ENCODE measurements at regions not wholly inside any gene's neighbourhood (a gene's known extent, or its start where the extent isn't known, plus 50 kb on each side); places are given as distances from the start of the nearest gene placed in this dataset.

DNA sequence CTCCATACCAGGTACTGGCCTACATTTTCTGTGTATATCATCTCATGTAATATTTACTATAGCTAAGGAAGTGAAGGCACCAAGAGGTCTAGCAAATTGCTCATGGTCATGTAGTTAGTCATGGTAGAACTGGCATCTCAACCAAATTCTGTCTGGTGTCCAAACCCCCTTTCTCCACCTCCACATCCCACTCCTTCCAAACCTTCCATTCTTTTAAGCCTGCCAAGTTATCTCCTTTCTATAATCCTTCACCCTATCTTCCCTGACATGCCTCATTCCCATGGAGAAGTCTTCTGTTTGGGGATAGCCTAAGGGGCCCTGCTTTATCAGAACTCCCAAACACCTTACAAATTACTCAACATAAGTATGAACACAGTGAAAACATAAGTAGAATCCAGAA is 196.2 kb upstream of the HMGA2 start:
- DNase-seq (ENCODE audit: low spot score): no peak

DNA sequence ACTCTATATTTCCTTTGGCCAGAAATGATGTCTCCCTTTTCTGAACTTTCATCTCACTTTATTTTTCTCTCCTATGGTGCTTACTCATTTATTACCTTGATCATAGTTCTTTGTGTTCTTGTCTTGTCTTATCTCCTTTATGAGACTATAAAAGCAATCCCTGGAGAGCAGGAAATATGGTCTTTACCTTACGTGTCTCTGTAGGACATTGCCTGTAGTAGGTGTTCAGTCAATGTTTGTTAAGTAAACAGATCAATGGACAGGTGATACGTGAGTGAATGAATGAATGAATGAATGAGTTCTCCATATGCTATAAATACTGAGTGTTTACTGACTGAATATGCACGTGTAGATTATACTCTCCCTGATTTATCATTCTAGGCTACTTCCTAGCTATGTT is 193.7 kb upstream of the HMGA2 start:
- no peak for DNase-seq (ENCODE audit: low spot score)

DNA sequence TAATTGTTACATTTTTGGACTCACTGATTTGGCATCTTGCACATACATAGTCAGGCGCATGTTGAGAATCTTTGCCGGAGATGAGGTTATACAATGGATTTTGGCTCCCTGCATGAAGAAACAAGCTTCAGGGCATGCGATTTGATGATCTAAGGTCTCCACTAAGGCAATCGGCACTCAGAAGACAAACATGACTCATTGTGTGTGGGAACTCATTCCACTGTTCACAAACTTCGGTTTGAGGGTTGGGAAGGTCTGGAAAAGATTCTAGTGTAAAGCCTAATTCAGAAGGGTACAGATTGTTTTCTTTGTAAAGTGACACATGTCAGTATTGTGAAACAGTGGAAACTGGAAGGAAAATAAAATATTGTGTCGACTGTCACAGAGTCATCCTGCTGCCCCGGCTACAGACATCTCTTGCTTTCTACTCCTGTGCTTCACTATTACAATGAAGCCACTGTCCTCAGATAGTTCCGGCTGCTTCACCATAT is 192.6 kb upstream of the HMGA2 start:
- no peak for DNase-seq (ENCODE audit: low spot score)

DNA sequence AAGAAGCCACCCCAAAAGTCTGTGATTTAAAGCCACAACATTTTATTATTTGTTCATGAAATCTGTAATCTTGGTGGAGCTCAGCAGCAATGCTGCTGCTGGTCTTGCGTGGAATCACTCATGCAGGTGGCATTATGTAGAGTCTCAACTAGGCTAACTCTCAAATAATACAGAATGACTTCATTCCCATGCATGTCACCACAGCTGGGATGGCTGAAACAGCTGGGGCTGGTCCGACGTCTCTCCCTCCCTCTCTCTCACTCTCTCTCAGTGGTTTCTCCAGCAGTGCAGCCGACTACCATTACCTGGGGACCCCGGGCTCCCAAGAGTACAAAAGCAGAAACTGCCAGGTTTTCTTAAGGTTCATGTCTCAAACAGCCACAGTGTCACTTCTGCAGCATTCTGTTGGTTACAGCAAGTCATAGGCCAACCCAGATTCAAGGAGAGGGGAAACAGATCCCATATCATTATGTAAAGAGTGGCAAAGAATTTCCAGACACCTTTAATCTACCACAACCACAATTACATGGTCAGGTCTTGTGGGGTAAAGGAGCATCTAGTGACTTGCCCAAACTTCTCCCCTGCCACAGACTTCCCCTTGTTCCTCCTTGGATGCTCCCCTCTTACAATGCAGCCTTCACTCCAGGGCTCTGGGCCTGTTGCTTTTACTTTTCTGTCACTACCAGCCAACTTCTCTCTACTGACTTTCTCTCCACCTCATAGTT is 192.0 kb upstream of the HMGA2 start:
- no peak for DNase-seq (ENCODE audit: low spot score)

DNA sequence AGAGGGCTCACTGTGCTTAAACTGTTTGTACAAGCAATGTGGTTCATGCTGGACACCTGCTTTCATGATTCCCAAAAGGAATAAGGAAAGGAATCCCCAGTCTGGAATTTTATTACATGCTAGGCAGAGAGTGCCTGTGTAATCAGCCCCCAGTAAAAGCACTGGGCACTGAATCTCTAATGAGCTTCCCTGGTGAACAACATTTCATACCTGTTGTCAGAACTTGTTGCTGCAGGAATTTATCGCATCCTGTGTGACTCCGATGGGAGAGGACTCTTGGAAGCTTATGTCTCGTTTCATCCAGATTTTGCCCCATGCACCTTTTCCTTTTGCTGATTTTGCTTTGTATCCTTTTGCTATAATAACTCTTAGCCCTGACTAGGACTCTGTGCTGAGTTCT is 190.2 kb upstream of the HMGA2 start:
- DNase-seq (ENCODE audit: low spot score): no peak

DNA sequence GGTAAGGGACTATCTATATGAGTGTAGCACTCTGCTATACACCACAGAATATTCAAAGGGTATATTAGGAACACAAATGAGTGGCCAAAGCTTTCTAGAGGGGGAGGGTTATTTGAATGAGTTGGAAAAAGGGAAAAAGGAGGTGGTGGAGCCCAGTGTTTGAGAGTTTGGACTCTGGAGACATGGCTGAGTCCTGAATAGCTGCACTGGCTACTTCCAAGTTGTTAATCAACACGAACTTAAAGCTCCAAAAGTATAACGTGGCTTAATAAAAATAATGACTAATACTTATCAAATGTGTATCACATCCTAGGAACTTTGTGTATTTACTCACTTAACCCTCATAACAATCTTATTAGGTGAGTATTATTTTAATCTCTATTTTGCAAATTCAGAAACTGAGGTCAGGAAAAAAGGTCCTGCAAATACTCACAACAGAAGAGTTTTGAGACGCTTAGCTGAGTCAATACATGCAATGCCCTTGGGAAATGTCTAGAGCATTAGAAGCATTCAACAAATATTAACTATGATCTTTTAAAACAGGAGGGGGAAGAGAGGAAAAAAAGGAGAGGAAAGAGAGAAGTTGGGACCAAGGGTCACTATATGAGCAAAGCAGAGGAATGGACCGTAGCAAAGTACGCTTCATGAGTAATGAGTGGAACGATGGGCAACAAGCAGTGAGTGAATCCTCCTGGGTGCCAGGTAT is 189.5 kb upstream of the HMGA2 start:
- no peak for DNase-seq (ENCODE audit: low spot score)

DNA sequence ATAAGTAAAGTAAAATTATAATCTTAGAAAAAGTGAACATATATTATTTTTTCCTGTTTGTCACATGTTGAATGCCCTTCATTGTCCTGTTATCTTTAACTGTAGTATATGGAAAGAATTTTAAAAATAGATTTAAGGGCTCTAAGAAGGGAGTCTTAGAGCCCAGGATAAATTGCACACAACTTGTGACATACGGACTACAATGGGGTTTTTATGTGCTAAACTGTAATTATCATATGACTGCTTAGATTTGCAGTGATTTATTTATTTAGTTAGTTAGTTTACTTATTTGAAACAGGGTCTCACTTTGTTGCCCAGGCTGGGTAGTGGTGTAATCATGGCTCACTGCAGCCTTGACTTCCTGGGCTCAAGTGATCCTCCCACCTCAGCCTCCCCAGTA is 187.8 kb upstream of the HMGA2 start:
- DNase-seq (ENCODE audit: low spot score): no peak

DNA sequence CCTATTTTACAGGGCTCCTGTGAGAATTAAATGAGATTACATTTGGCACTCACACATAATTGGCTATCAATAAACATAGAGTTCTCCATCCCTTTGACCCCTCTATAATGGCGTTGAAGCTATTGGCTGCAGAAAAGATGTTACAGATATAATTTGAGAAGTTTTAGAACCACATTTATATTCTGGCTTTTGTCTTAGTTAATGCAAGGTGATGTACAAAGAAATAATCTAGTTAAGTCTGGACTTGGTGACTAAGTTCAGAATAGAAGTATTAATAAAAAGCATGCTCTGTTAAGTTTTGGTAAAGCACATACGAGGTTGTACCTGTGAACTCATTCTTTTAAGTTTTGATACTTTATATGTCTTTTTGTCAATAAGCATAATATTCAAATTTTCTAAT is 187.1 kb upstream of the HMGA2 start:
- no peak for DNase-seq (ENCODE audit: low spot score)

DNA sequence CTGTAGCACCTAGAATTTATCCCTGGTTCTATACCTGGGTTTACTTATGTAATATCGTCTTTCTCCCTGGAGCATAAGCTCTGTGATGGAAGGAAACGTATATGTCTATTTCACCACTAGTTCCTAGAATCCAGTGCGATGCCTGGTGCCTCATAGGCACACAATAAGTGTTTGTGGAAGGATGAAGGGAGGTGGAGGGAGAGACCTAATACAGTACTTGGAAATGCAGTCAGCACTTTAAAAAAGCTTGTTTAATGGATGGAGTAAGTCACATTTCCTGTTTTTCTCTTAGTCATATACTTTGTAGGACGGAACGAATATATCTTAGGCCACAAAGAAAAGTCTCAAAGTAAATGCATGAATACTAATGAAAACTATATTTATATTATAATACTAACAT is 186.5 kb upstream of the HMGA2 start:
- no peak for DNase-seq (ENCODE audit: low spot score)

DNA sequence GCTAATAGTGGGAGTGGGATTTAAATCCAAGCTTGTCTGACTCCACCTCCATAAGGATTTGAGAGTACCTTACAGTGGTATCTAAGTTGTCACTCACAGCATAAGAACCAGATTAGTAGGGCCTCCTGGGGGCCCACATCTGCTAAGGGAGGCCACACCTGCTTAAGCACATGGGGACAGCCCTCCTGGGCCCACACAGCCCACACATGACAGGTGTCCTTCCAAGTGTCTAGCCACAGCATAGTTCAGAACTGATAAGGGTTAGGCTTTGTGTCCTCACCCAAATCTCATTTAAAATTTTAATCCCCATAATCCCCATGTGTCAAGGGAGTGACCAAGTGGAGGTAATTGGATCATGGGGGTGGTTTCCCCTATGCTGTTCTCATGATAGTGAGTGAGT is 186.0 kb upstream of the HMGA2 start:
- no peak for DNase-seq (ENCODE audit: low spot score)

DNA sequence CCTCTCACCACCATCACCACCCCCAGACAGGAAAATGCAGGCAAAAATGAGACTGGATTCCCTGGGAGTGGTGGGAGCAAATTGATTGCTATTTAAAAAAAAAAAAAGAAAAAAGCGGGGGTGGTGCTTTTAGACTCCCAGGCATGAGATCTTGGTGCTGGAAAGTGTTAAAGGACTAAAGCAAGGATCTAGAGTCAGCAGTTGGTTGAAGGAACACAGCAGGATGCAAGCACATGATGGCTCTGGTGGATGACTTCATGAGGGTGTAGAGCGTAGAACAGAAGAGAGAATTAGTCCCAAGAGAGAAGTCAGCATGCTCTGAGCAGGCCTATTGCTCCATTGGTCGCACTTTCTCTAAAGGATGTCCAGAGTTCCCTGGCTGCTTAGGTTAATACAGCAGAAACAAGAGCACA is 183.8 kb upstream of the HMGA2 start:
- DNase-seq (ENCODE audit: low spot score): no peak

DNA sequence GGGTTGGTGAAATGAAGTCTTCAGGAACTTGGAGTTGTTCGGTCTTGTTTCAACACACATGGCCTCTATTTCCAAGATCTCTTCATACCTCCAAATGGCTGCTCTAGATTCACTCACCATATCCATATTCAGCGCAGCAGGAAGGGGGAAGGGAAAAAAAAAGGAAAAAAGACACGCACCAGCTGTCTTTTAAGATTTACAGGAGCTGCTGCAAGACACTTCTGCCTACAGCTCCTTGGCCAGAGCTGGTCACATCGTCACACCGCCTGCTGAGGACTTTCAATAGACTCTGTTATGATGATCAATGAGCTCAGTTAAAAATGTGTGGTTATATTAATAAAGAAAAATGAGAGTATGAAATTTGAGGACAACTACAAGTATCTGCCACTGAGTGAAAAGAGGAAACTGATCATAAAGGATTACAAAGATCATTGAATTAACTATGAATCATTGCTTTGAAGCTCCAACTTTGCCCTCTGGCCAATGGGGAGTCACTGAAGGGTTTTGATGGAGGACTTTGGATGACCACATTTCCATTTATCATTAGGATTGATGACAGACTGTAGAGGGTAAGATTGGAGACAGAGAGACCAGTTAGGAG is 182.1 kb upstream of the HMGA2 start:
- no peak for DNase-seq (ENCODE audit: low spot score)

DNA sequence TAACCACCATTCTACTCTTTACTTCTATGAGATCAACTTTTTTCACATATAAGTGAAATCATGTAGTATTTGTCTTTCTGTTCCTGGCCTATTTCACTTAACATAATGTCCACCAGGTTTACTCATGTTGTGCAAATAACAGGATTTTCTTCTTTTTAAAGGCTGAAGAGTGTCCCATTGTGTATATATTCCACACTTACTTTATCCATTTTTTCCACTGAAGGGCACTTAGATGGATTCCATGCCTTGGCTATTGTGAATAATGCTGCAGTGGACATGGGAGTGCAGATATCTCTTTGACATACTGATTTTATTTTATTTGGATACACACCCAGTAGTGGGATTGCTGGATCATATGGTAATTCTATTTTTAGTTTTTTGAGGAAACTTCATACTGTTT is 181.1 kb upstream of the HMGA2 start:
- DNase-seq (ENCODE audit: low spot score): no peak

DNA sequence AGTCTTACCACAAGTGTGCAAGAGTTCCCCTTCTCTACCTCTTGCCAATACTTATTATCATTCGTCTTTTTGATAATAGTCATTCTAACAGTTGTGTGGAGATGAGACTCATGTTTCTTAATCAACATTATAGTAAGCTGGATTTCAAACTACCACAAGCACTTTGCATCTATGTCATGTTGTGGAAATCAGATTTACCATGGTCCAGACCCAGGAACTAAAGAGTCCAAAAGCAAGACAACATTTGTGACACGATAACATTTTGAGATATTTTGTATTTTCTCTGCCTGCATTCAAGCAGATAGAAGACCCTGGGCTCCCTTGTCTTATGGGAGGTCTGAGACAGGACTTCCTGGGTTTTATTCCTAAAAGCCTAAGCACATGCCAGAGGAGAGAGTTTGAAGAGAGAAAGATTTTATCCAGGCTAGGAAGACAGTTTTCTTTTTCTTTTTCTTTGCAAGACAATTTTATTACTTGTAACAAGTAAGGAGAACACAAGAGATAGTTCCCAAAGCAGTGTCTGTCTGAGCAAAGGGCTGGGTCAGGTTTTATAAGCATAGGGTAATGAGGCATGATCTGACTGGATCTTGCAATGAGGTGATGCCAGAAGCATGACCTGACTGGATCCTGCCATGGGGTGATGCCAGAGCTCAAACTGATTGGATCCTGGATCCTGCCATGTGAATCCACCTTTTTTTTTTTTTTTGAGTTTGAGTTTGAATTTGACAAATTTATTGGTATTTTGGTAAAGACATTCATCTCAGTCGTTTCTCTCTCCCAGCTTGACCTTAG is 180.5 kb upstream of the HMGA2 start:
- DNase-seq (ENCODE audit: low spot score): no peak

DNA sequence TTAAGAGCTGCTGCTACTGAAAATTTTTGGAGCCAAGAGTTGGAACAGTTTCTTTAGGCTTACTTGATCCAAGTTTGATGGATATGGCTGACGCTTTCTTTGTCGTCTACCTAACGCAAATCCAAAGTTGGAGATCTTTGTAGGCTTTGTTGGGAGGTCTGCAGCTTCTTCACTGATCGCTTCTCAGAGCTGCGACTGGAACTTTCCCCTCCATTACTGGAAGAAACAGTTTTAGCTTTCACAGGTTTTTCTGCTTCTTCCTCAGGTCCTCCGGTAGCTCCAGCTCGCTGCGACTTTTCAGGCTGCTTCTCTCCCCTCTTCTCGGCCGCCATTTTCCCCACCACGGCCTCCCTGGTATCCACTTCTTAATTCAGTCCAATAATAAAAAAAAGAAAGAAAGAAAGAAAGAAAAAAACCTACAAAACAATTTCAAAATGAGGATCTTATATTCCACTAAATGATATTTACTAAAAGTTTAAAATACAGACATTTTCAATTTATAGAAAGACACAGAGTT is 178.1 kb upstream of the HMGA2 start:
- DNase-seq (ENCODE audit: low spot score): no peak

DNA sequence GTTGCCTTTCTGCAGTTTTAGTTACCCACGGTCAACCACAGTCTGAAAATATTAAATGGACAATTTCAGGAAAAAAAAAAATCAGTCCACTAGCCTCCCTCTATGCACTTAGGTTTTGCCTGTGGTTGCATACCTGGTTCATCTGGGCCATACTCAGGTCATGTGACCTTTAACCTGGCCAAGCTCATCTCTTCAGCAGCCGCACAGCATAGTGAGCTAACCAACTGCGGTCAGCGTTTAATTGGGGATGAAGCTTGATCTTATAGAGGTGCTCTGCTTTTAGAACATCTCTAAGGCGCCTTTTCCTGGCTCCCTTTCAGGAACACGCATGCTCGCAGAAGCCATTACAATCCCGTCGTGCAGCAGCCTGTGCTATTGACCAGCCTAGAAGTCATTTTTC is 177.2 kb upstream of the HMGA2 start:
- DNase-seq (ENCODE audit: low spot score): no peak

DNA sequence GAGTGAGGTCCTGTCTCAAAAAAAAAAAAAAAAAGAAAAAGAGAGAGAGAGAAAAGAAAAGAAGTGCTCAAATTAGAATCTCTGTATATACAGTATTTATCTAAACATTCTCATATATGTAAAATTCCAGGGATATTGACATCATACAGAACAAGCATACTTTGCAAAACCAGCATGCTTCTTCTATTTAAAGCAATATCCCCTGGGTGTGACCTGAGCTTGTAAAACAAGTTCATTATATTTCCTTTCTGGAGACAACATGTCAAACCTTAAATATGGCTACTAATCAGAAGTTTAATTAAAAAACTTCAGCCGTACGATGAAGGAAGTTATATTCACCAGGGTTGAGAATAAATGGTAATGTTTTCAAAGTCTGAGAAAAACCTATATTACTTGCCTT is 175.8 kb upstream of the HMGA2 start:
- no peak for DNase-seq (ENCODE audit: low spot score)

DNA sequence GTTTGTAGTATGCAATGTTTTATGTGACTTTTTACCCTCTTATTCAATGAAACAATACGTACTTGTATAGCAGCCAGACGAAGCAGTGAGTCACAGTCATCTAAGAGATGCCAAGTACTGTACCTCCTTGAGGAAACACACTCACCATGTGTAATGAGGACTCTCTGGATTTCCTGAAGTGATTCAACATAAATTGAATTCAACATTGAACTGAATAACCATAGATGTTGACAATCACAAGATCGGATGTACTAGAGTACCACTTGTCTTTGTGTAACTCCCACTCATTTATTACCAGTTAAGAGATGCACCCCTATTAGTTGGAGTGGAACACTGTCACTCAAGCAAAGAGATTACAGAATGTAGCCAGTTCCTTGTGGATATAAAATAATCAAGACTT is 175.2 kb upstream of the HMGA2 start:
- DNase-seq (ENCODE audit: low spot score): peak; percentile 35

DNA sequence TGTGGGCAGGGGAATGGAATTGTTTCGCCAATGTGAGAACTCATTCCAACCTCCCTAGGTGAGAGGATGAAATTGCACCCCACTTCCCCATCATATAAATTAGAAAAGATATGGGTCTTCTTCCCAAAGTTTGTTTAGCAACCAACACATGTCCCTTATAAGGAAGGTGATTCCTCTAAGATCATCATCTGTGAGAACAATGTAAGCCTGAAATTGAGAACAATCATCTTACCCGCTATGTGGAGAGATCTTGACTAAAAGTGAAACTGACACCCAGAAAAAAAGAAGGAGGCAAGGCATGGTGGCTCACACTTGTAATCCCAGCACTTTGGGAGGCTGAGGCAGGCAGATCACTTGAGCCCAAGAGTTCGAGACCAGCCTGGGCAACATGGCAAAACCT is 173.2 kb upstream of the HMGA2 start:
- no peak for DNase-seq (ENCODE audit: low spot score)

DNA sequence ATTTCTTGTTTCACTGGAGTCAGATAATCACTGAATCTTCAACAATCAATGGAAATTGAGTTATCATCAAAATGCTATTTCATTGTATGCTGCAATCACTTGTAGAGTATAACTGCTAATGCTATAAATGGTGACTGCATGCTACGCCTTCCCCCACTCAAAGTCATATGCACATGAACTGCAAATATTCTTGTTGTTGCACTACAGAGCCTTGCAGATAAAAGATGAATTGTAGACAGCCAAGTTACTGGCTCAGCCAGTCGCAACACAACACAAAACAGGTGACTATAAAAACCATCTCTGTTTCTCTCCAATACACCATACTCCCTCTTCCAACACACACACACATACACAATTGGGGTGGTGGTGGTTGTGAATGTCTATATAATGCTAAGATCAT is 171.0 kb upstream of the HMGA2 start:
- no peak for DNase-seq (ENCODE audit: low spot score)

DNA sequence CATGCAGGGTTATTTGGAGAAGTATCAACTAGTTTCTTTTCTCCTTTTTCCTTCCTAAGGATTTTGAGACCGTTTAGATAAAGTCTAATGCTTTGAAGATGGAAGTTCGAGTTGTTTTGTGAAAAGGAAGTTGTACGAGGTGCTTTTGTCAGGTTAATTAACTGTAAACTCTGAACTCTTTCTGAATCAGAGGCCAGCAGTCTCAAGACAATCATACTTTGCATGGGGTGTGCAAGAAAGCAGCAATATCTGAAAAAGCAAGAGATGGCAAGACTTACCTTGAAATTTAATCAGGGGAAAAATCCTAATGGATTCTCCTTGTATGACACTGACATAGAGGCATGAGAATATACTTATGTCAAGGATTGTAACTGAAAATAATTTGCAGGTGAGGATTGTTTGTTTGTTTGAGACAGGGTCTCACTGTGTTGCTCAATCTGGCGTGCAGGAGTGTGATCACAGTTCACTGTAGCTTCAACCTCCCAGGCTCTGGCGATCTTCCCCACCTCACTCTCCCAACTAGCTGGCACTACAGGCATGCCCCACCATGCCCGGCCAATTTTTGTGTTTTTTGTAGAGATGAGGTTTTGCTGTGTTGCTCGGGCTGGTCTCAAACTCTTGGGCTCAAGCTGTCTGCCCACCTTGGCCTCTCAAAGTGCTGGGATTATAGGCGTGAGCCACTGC is 170.2 kb upstream of the HMGA2 start:
- no peak for DNase-seq (ENCODE audit: low spot score)

DNA sequence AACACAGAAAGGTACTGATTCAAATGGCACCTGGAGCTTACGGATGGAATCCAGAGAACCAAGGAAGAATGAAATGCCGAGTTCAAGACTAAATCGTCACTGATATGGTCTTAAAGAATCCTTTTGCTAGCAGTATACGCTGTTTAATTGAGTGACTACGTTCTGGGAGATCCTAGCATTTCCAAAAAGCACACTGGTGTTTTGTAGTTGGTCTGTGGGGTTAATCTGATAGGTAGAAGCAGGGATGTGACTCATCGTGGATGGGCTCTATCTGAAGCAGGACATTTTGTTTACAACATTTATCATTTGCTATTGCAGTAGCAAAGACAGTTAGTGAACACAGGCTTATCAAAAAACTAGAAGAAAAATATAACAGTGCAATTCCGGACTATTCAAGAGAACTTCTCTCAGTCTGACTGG is 169.2 kb upstream of the HMGA2 start:
- DNase-seq (ENCODE audit: low spot score): no peak
